T-helper 9 cell (primary cell): ENCODE measurements at regions not wholly inside any gene's neighbourhood (a gene's known extent, or its start where the extent isn't known, plus 50 kb on each side); places are given as distances from the start of the nearest gene placed in this dataset.

ENCODE experiments used
- DNase-seq: peaks from one replicate; pipeline ENCODE4 v3.0.0-alpha.2; 2020

DNA sequence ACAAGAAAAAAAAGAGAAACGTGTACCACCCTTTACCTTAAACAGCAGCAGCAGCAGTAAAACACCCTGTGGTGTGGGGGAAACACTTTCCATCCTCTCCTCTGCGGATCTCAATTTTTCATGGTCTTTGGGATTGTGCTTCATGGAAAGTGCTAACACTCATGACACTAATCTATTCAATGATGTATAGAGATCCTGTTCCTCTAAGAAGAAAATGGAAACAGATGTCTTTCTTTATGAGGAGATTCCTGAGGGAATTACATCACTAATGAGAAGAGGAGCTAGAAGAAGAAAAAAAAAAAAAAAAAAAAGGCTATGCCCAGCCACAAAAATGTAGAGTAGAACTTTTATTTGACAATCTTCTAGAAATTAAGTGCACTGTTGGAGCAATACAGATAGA, 62.9 kb upstream of the NDST3 start:
- no peak for DNase-seq

DNA sequence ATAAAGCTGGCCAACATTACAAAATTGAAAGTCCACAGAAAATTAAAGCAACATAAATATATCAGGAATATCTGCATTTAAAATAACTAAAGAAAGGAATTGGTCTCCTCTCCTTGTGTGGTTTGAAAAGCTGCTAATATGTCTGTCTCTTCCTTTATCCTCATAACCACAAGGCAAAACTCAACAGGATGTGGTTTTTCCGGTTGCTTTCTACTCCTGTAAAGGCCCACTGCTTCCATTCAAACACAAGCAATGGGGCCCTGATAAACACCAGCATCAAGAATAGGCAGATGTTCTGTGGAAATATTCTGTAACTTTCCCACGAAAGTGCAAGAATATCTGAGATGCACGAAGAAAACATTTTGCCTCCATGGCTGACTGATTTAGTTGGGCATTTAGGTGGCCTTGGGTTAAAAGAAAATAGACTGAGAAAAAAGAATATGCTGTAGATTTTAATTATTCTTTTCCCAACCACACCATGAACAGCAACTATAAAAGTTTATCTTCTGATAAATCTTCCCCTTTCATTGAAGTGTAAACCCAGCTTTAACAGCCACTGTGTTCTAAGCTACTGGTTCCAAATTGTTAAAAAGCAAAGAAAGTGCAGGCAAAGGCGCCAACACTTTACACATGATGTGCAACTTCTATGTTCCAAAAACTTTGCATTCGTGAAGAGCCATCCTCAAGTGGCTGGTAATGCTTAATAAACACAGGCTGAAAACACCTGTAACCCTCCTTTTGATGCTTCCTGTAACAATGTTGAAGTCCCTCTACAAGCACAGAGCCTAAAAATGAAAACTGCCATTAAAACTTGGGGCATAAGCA, 50.5 kb upstream of the NDST3 start:
- DNase-seq, result no peak

DNA sequence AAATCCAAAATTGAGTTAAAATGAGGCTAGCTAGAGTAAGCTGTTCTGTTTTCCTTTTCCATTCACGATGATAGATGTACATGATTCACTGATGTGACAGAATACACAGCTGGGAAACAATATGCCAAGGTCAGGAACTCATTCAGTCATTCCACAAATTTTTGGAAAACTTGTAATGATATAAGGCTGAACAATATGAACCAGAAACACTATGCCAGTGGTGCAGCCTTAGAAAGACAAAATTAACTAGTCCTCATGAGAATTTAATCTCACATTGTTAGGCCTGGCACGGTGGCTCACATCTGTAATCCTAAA, 50.0 kb upstream of the NDST3 start:
- no peak for DNase-seq
